ENCODE measurements at regions not wholly inside any gene's neighbourhood (a gene's known extent, or its start where the extent isn't known, plus 50 kb on each side); places are given as distances from the start of the nearest gene placed in this dataset.

DNA sequence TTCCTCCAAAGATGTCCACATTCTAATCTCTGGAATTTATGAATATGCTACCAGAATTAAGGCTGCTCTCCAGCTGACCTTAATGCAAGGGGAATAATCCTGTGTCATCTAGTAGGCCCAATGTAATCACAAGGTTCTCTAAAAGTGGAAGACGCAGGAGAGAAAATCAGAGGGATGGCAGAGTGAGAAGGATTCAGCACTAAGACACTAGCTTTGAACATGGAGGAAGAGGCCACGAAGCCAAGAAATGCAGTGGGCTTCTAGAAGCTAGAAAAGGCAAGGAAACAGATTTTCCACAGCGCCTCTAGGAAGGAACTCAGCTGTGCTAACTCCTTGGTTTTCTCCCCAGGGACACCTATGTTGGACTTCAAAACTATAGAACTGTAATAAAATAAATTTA is 240.7 kb upstream of the TRAM1L1 start:
- TF ChIP-seq, protein P1, sequence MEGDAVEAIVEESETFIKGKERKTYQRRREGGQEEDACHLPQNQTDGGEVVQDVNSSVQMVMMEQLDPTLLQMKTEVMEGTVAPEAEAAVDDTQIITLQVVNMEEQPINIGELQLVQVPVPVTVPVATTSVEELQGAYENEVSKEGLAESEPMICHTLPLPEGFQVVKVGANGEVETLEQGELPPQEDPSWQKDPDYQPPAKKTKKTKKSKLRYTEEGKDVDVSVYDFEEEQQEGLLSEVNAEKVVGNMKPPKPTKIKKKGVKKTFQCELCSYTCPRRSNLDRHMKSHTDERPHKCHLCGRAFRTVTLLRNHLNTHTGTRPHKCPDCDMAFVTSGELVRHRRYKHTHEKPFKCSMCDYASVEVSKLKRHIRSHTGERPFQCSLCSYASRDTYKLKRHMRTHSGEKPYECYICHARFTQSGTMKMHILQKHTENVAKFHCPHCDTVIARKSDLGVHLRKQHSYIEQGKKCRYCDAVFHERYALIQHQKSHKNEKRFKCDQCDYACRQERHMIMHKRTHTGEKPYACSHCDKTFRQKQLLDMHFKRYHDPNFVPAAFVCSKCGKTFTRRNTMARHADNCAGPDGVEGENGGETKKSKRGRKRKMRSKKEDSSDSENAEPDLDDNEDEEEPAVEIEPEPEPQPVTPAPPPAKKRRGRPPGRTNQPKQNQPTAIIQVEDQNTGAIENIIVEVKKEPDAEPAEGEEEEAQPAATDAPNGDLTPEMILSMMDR (conservative IDR thresholded peaks at IDR 0.05), result no peak
- H3K27ac ChIP-seq, result no peak overlapping the region

DNA sequence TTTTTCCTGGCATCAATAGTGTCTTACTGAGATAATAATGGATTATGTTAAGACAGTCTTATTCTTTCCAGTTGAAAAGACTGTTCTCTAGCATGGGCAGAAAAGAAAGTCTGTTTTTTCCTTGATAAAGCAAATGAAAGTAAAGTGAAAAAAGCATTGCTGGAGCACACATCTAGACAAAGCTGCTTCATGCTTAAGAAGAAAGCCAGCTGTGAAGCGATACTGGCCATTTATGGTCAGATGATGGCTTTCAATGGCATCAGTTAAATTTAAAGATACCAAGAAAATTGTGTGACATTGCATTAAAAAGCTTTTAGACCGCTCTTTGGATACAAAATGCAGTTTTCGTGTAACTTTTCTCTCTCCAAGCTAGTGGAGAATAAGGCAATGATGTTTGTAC is 242.1 kb upstream of the TRAM1L1 start:
- TF ChIP-seq, protein P1 (conservative IDR thresholded peaks at IDR 0.05), result no peak
- no peak overlapping the region for H3K27ac ChIP-seq

DNA sequence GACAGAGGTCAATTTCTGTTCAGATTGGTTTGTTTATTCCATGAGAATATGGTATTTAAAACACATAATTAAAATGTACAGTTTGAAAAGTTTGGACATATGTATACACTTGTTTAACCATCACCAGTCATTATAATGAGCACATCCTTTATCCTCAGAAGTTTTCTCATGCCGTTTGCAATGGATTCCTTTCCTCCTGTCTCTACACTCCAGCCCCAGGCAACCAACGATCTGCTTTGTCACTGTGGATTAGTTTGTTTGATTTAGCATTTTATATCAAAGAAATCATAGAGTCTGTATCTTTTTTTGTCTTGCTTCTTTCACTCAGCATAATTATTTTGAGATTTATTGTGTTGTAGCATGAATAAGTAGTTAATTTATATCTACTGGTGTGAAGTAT is 243.0 kb upstream of the TRAM1L1 start:
- H3K27ac ChIP-seq, result no peak overlapping the region
- TF ChIP-seq, protein P1 (conservative IDR thresholded peaks at IDR 0.05), result no peak

DNA sequence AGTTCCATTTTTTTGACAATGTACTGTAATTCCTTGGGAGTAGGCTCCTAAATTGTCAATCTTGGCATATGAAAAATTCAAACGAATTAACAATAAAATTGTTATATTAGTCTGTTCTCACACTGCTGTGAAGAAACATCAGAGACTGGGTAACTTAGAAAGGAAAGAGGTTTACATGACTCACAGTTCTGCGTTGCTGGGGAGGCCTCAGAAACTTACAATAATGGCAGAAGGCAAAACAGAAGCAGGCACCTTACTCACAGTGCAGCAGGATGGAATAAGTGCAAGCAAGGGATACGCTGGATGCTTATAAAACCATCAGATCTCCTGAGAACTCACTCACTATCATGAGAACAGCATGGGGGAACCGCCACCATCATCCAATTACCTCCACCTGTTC is 246.4 kb upstream of the TRAM1L1 start:
- TF ChIP-seq, protein P1 (conservative IDR thresholded peaks at IDR 0.05), result no peak

DNA sequence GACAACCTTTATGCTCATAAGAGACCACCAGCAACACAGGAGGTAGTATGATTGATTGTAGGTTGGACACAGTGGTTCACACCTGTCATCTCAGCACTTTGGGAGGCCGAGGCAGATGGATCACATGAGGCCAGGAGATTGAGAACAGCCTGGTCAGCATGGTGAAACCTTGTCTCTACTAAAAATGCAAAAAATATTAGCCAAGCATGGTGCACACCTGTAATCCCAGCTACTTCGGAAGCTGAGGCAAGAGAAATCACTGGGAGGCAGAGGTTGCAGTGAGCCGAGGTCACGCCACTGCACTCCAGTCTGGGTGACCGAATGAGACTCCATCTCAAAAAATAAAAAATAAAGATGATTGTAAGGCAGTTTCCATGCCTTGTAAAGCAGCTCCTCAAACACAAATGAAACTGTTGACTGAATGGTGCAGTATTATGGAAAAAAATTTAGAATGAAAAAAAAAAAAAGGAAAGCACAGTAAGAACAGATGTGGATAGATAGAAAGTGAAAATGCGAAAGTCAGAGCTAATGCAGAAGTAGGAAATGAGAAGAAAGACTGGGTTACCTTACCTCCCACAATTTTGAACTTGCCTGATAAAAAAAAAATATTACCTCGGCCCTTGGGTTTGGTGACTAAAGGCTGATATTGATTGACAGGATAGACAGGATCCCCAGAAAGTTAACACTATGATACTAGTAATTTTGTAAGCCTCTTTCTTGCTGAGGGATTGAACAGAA is 249.2 kb upstream of the TRAM1L1 start:
- TF ChIP-seq, protein P1 (conservative IDR thresholded peaks at IDR 0.05), result no peak
- no peak overlapping the region for H3K27ac ChIP-seq

More for the DNA sequence above, 246.4 kb upstream of the TRAM1L1 start:
- no peak overlapping the region for H3K27ac ChIP-seq

DNA sequence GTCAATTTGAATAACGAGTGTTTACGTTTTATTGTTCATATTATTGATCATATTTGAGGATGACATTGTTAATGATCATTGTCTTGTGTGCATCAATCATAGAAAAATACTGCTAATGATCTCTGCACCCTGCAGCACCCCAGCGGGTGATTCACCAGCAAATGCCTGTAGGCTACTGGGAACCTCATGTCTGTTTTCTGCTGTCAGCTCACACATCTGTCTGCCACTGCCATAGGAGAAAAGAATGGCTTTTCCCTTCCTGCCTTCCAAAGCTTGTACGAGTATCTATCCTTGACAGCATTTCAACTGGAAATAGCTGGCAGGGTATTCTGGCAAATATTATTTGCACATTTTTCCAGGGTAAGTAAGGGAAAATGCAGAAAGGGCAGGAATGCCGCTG is 272.1 kb upstream of the TRAM1L1 start:
- H3K27ac ChIP-seq, result no peak overlapping the region
- TF ChIP-seq, protein P1 (conservative IDR thresholded peaks at IDR 0.05), result no peak

DNA sequence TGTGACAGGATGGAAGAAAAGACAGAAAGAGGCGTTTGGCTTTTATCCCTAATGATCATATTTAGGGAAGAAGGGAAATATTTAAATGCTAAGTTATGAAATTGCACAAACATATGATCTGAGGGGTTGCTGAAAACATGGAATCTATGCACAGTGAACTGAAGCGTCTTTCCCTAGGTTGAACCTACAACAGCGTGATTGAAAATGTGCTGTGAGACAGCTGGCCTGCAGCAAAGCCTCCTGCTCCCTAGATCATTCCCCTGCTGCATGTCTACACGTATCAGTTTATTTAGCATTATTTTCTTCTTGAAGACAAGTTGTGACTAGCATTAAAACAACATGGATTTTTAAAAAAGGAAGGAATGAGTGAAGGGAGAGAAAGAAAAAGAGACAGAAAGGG is 272.5 kb upstream of the TRAM1L1 start:
- TF ChIP-seq, protein P1 (conservative IDR thresholded peaks at IDR 0.05), result no peak
- no peak overlapping the region for H3K27ac ChIP-seq
